B cell (primary cell): ENCODE measurements at regions not wholly inside any gene's neighbourhood (a gene's known extent, or its start where the extent isn't known, plus 50 kb on each side); places are given as distances from the start of the nearest gene placed in this dataset.

Experiments used
- ATAC-seq: fragments of 200-7000 bp; cut with Tn5 transposase; one replicate; pipeline ENCODE4 v1.10.0; 2021; ENCODE audit warnings: low read depth, mild to moderate bottlenecking, moderate number of reproducible peaks, moderate library complexity
- CTCF ChIA-PET: fragments of 350-600 bp; sonication (Branson Sonifier 250); formaldehyde crosslinking; loops from one replicate; lab custom pipeline; 2021; ENCODE audit warnings: antibody characterized with exemption, inconsistent platforms; lab: Charles Lee
- POLR2A ChIA-PET: fragments of 350-600 bp; sonication (Branson Sonifier 250); formaldehyde crosslinking; loops from one replicate; lab custom pipeline; 2021; ENCODE audit warnings: antibody characterized with exemption; lab: Charles Lee
- DNase-seq: peaks from one replicate; pipeline ENCODE4 v3.0.0; 2013
- H2AFZ ChIP-seq: 2 replicates; pipeline ENCODE4 v1.6.1; 2012; ENCODE audit warnings: mild to moderate bottlenecking, low read depth, low read length; ENCODE audit not compliant: insufficient read depth, poor library complexity, severe bottlenecking
- H3K27ac ChIP-seq, 2 donors: 1 replicate in 1 of 2; 2 replicates in 1 of 2; pipeline ENCODE4 v1.5.1; 2012 to 2013; ENCODE audit warnings: low read length in 2 of 2, mild to moderate bottlenecking in 2 of 2, moderate library complexity in 1 of 2
- H3K27me3 ChIP-seq, 4 experiments: fragments of 200-600 bp in 1 of 4; sonication (generic) in 1 of 4; replicated peaks in 1 of 4; 1 replicate in 2 of 4; 2 replicates in 2 of 4; pipeline versions ENCODE4 v1.6.1 to v1.7.0; 2013 to 2016; ENCODE audit warnings: low read length in 3 of 4, mild to moderate bottlenecking in 2 of 4, mixed read lengths in 1 of 4, moderate library complexity in 1 of 4; ENCODE audit not compliant: insufficient read depth in 4 of 4, control insufficient read depth in 3 of 4; ENCODE audit errors: control extremely low read depth in 1 of 4
- H3K36me3 ChIP-seq, 2 experiments: replicated peaks in 1 of 2; 1 replicate in 1 of 2; 2 replicates in 1 of 2; pipeline versions ENCODE4 v1.6.1 to v1.7.1; 2013; ENCODE audit warnings: low read length in 1 of 2; ENCODE audit not compliant: insufficient read depth in 2 of 2, control insufficient read depth in 1 of 2; ENCODE audit errors: control extremely low read depth in 1 of 2, extremely low read depth in 1 of 2
- H3K4me1 ChIP-seq, 2 donors: fragments of 200-600 bp in 1 of 2; sonication (generic) in 1 of 2; 1 replicate in 1 of 2; 2 replicates in 1 of 2; pipeline versions ENCODE4 v1.5.1 to v1.6.1; 2013 to 2017; ENCODE audit warnings: low read length in 2 of 2; ENCODE audit not compliant: control insufficient read depth in 2 of 2, insufficient read depth in 2 of 2
- H3K4me2 ChIP-seq: replicated peaks from 2 replicates; pipeline ENCODE3; 2012; ENCODE audit warnings: mild to moderate bottlenecking, low read depth, low read length; ENCODE audit not compliant: poor library complexity, severe bottlenecking
- H3K4me3 ChIP-seq, 5 experiments: fragments of 200-600 bp in 1 of 5; sonication (generic) in 1 of 5; 1 replicate in 3 of 5; 2 replicates in 2 of 5; pipeline versions ENCODE4 v1.5.1 to v1.7.0; 2011 to 2016; ENCODE audit warnings: low read length in 4 of 5, mild to moderate bottlenecking in 4 of 5, low read depth in 2 of 5, control low read depth in 1 of 5, moderate library complexity in 1 of 5; ENCODE audit not compliant: insufficient read depth in 1 of 5; ENCODE audit errors: control extremely low read depth in 1 of 5, extremely low read depth in 1 of 5
- H3K79me2 ChIP-seq: fragments of 200-600 bp; sonication (generic); one replicate; pipeline ENCODE4 v1.6.0; 2016; ENCODE audit warnings: low read length; ENCODE audit not compliant: control insufficient read depth, insufficient read depth
- H3K9ac ChIP-seq: fragments of 200-600 bp; sonication (generic); 2 replicates; pipeline ENCODE4 v1.6.1; 2017; ENCODE audit warnings: mild to moderate bottlenecking, low read length, moderate library complexity
- H3K9me3 ChIP-seq, 3 donors: one replicate each; pipeline versions ENCODE4 v1.6.1 to v1.7.1; 2013; ENCODE audit warnings: low read length in 2 of 3; ENCODE audit not compliant: control insufficient read depth in 2 of 3, insufficient read depth in 1 of 3; ENCODE audit errors: control extremely low read depth in 1 of 3
- H4K20me1 ChIP-seq: 2 replicates; pipeline ENCODE4 v1.6.0; 2012; ENCODE audit warnings: mild to moderate bottlenecking, low read length; ENCODE audit not compliant: insufficient read depth, control insufficient read depth, poor library complexity, severe bottlenecking
- H3K27ac Mint-ChIP-seq: one replicate; pipeline ENCODE4 v1.8.0; 2021; ENCODE audit warnings: mixed read lengths
- H3K27me3 Mint-ChIP-seq: one replicate; pipeline ENCODE4 v1.8.0; 2021; ENCODE audit warnings: mixed read lengths
- H3K4me1 Mint-ChIP-seq: one replicate; pipeline ENCODE4 v1.8.0; 2021; ENCODE audit warnings: mixed read lengths
- H3K4me3 Mint-ChIP-seq: one replicate; pipeline ENCODE4 v1.8.0; 2021; ENCODE audit warnings: mixed read lengths
- H3K9me3 Mint-ChIP-seq: one replicate; pipeline ENCODE4 v1.8.0; 2022; ENCODE audit warnings: mixed read lengths; ENCODE audit not compliant: insufficient read depth
- CTCF ChIP-seq: fragments of 200-600 bp; IDR thresholded peaks from one replicate; pipeline ENCODE4 v1.8.0; 2022; ENCODE audit warnings: antibody characterized with exemption, mild to moderate bottlenecking
- EZH2 ChIP-seq: IDR thresholded peaks from 2 replicates; pipeline ENCODE4 v1.6.1; 2012; ENCODE audit warnings: borderline replicate concordance, low read depth, mild to moderate bottlenecking, moderate library complexity, low read length; ENCODE audit not compliant: insufficient read depth, poor library complexity, severe bottlenecking
- WGBS: methylation state at CpG from one replicate; pipeline ENCODE4 v1.1.5; 2013; ENCODE audit warnings: missing lambda C conversion rate; ENCODE audit not compliant: insufficient coverage; 5-methylcytosine and 5-hydroxymethylcytosine counted together
- intact Hi-C: fragments of 100-400 bp; cut with micrococcal nuclease; formaldehyde crosslinking; loops from one replicate; pipeline ENCODE4 v1.10.0; 2022

- Mint-ChIP-seq H3K4me3 (no peak overlapping the region), H3K27ac (no peak overlapping the region), H3K4me1 (no peaks in the 10 kb centered on the region), H3K27me3 (no peaks in the 10 kb centered on the region), H3K9me3 (no peaks in the 10 kb centered on the region)
- H3K4me1 ChIP-seq = no peaks in the 10 kb centered on the region
- no peaks in the 10 kb centered on the region for H3K36me3 ChIP-seq
- H3K27me3 ChIP-seq = no peaks in the 10 kb centered on the region
- no peak overlapping the region for H3K9ac ChIP-seq
- TF ChIP-seq CTCF (no peak), EZH2 (no peak)
- H4K20me1 ChIP-seq = no peaks in the 10 kb centered on the region
- ATAC-seq = no peak
- H3K79me2 ChIP-seq = no peaks in the 10 kb centered on the region
- ChIA-PET POLR2A (no interaction called here), CTCF (interaction anchor here (0.8 to 1.3 kb wide), 2 partner anchors 13 to 62 kb away, joined by 3 to 4 read pairs; no protein-coding TSS in a partner anchor)
- intact Hi-C loops = no loop called here
- no peak overlapping the region for H3K27ac ChIP-seq
- DNase-seq = no peak
- no peak overlapping the region for H3K4me2 ChIP-seq
- H3K9me3 ChIP-seq = no peaks in the 10 kb centered on the region
- no peak overlapping the region for H3K4me3 ChIP-seq
- no peak overlapping the region for H2AFZ ChIP-seq
Observed at GRCh38 chr2:181117206-181117925, 137.0 kb downstream of the UBE2E3 start.

GRCh38 chr2:181120625-181121024 is 140.2 kb downstream of the UBE2E3 start:
- ATAC-seq (no peak), DNase-seq (no peak)
- Histone ChIP-seq H2AFZ (no peak overlapping the region), H3K27ac (no peak overlapping the region), H3K4me2 (no peak overlapping the region), H3K36me3 (no peaks in the 10 kb centered on the region), H3K4me1 (peaks cover 3 to 5% of the 10 kb centered on the region in 2 donors), H3K9me3 (no peaks in the 10 kb centered on the region), H4K20me1 (no peaks in the 10 kb centered on the region), H3K4me3 (no peak overlapping the region), H3K27me3 (no peaks in the 10 kb centered on the region), H3K79me2 (no peaks in the 10 kb centered on the region), H3K9ac (no peak overlapping the region)
- intact Hi-C loops = no loop called here
- no peak overlapping the region for H3K4me3 Mint-ChIP-seq
- no peaks in the 10 kb centered on the region for H3K9me3 Mint-ChIP-seq
- H3K27ac Mint-ChIP-seq = no peak overlapping the region
- peaks cover 10% of the 10 kb centered on the region for H3K4me1 Mint-ChIP-seq
- ChIA-PET CTCF (interaction anchor here (1.8 kb wide), 1 partner anchor 15 kb away, joined by 6 read pairs; no protein-coding TSS in a partner anchor), POLR2A (no interaction called here)
- H3K27me3 Mint-ChIP-seq = no peaks in the 10 kb centered on the region
- WGBS = no CpG with 5 or more reads among the region's 1 CpG
- no peak for TF ChIP-seq EZH2
- TF ChIP-seq CTCF = no peak
